LNCaP clone FGC (cell line): ENCODE measurements at regions not wholly inside any gene's neighbourhood (a gene's known extent, or its start where the extent isn't known, plus 50 kb on each side); places are given as distances from the start of the nearest gene placed in this dataset.

Experiments used
- DNase-seq: peaks from one replicate; pipeline ENCODE4 v3.0.0-alpha.2; 2011; ENCODE audit warnings: low read depth
- H3K4me3 ChIP-seq: 2 replicates; pipeline ENCODE4 v1.5.1; 2011; ENCODE audit warnings: mild to moderate bottlenecking, low read depth, low read length, control low read depth
- TF ChIP-seq, protein P1 (sequence below): IDR thresholded peaks from 2 replicates; pipeline ENCODE4 v1.5.1; 2012; ENCODE audit warnings: mild to moderate bottlenecking; ENCODE audit not compliant: control insufficient read depth, insufficient read depth; ENCODE audit errors: extremely low read depth

DNA sequence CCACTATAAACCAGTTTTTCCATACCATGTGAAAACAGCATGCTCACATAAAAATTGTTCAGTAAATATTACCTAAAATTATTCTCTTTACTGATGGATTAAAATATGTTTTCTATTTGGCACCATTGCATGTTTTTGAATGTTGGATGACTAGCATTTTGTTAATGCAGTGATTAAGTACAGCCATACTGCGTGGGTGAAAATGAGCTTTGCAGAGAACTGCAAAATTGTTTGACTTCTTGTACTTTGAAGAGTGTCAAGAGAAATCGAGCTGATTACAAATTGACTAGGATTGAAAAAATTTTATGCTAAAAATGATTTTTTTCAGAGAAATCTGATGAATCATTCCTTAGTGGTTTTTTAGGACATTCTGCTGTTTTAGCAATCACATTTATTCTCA lies 452.9 kb downstream of the RPL10L start:
- TF ChIP-seq, protein P1, sequence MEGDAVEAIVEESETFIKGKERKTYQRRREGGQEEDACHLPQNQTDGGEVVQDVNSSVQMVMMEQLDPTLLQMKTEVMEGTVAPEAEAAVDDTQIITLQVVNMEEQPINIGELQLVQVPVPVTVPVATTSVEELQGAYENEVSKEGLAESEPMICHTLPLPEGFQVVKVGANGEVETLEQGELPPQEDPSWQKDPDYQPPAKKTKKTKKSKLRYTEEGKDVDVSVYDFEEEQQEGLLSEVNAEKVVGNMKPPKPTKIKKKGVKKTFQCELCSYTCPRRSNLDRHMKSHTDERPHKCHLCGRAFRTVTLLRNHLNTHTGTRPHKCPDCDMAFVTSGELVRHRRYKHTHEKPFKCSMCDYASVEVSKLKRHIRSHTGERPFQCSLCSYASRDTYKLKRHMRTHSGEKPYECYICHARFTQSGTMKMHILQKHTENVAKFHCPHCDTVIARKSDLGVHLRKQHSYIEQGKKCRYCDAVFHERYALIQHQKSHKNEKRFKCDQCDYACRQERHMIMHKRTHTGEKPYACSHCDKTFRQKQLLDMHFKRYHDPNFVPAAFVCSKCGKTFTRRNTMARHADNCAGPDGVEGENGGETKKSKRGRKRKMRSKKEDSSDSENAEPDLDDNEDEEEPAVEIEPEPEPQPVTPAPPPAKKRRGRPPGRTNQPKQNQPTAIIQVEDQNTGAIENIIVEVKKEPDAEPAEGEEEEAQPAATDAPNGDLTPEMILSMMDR, result no peak
- DNase-seq, result no peak
- H3K4me3 ChIP-seq, result no peak overlapping the region

DNA sequence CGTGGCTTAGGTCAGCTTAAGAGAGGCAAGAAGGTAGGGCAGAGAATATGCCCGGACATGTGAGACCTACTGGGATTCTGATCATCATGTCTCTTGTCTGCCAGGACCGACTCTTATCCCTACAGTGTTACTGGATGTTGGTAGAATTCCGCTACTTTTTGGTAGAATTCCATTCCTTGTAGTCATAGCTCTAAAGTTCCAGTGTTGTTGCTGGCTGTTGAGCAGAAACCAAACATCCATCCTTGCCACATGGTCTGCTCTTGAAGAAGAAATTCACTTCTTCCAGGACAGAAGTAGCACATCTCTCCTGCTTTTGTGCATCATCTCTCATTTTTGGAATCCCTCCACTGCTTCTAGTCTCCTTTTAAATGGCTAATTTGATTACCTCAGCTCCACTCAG lies 453.7 kb downstream of the RPL10L start:
- no peak for DNase-seq
- TF ChIP-seq, protein P1, result no peak
- H3K4me3 ChIP-seq, result no peak overlapping the region
